Stimulated activated CD4-positive, alpha-beta T cell treated with anti-CD3 and anti-CD28 coated beads, Interleukin-1b, Interleukin-23, amount 100 ng/mL, for 4 hours (primary cell): ENCODE measurements at regions not wholly inside any gene's neighbourhood (a gene's known extent, or its start where the extent isn't known, plus 50 kb on each side); places are given as distances from the start of the nearest gene placed in this dataset.
"Not testable (repeated sequence)": the region's sequence is repeated elsewhere in the genome, so short reads cannot be mapped to it uniquely, and the experiment has no call there.

Experiments
- DNase-seq, 2 donors: peaks; one replicate each; pipeline ENCODE4 v3.0.0-alpha.2; 2020; ENCODE audit warnings: low read depth in 2 of 2

DNA sequence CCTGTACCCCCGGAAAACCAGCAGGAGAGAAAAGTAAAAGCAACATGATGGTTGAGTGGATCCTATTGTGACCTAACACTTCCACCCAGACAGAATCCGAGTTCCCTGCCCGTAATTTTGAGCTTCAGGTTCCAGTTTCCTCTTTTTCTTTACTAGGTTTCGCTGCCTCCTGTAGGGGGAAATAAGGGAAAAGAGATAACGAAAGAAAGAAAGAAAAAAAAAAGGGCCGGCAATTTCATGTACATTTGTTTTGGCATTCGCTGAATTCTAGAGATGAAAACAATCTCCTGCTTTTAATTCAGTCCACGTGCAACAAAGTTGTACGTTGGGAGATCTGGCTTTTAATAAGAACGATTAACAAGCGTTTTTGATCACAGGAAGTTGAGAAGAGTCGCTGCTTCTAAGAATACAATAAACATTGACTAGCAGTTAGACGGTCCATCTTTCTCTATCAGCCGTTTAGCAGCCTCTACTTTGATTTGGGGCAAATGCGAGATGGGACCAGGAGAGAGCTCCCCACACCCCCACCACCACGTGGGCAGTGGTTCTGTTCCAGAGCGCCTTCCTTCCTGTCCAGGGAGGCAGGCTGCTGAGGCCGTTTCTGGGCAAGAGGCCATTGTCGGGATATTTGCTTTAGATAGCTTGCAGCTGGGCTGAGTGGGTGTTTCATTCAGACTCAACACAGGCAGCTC lies 155.9 kb upstream of the RUNX1 start:
- no peak for DNase-seq

DNA sequence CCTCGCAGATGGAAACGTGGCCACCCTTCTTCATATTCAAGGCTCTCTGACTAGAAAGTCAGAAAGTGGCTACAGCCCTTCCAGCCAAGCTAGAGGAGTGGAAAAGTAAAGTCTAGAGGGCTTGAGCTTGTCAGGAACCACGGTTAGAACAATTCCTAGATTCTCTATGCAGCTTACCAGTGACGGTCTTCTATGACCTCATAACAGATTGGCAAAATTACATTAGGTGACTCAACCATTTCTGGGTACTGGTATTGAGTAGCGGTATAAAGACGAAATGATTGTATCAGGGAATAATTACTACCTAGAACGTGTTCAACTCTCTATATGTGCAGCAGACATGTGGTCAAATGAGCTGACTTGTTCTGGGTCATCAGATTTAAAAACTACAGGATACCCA lies 155.0 kb upstream of the RUNX1 start:
- no peak for DNase-seq

- DNase-seq, result no peak
Measured at GRCh38 chr21:35203093-35203977, 154.2 kb upstream of the RUNX1 start.

DNA sequence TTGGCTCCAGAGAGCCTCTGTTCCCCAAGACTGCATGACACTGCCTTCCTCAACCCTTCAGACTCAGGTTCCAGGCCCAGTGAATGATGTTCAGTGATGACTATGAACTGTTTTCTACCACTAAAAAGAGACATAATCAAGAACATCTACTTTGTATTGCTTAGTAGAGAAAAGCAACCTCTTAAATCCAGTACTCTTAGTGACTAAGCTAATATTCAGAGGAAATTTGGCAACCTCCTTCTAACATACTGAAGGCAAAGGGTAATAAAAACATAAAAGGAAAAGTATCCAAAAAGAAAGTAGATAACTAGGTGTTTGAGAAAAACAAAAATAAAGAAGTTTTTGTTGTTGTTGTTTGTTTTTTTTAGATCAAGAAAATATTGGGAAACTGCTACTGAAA lies 153.3 kb upstream of the RUNX1 start:
- DNase-seq, result no peak

DNA sequence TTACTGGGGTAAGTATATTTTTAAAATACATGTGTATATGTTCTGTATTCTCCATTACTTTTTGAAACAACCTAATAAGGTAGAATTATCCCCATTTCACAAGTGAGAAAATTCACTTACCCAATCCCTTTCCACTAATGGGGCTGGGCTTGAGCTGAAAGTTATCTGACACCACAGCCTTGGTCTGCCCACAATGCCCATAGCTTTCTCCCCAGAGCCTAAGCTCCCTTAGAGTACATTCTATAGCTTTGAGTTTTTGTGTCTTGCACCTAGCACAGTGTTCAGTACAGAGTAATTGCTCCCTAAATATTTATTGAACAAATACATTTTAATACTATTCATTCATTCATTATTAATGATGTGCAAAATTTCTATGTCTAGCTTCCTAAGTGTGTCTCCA lies 152.7 kb upstream of the RUNX1 start:
- DNase-seq, result no peak

DNA sequence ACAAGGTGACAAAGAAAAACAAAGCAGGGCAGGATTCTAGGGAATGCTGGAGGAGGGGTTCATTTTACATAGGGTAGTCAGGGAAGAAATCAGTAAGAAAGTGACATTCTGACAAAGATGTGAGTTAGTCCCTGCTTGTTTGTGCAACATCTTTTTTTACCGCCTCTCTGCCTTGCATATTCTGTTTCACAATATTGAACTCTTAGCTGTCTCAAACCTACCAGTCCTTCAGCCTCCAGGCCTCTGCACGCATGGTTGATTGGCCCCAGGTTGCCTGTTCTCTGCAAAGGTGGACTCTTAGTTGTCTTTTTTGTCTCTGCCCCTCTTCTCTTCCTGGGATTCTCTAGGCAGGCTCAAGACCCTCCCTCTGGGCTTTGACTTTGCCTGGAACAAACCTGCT lies 152.2 kb upstream of the RUNX1 start:
- no peak for DNase-seq

DNA sequence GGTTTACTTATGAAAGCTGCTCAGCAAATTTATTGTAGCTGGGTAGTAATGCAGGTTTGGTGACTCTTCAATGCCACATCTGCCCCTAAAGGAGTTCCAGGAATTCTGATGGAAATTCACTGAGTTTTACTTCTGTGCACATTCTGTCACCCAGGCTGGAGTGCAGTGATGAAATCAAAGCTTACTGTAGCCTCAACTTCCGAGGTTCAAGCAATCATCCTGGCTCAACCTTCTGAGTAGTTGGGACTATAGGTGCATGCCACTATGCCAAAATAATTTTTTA lies 150.6 kb upstream of the RUNX1 start:
- DNase-seq, result no peak

DNA sequence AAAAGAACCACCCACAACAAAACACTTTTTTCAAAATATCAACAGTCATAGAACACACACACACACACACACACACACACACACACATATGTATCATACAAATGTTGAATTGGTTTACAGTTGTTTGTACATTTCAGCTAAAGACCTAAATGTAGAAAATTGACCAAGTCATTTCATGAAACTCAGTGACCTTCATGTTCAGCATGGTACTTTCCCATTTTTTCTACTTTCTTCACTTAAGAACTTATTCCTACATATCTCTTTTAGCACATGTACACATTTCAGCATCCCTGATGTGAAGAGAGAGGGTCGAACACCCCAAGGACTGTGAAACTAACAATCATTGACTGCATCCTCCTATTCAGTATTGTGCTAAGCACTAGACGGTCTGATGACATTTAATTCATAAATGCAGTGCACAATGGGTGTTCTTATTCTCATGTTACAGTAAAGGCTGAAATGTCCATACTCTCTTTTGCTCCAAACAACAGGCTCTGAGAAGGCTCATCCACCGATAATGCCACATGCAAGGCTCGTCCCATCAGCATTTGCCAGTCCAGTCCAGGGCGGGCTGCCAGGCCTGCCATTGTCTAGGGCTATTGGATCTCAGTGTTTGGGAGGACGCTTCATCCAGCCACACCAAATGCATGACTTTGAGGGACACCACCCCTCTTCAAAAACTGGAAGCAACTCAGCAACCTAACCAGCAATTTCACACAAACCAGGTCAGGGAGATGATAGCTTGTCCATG lies 150.1 kb upstream of the RUNX1 start:
- no peak for DNase-seq

DNA sequence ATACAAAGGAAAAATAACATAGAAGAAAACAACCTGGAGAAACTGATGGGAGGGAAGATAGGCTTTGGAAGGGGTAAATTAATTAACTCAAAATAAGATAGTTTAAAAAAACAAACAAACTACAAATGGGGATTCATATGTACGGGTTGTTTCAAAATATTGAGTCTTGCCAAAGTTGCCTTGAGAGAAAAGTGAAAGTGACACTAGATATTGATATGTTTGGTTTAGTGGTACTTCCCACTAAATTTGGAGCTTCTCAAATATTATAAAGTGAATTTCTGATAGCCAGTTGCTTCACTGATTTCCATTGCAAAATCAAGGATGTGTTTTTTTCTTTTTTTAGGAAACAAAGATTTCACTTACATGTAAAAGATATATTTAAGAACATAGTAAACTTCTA lies 149.5 kb upstream of the RUNX1 start:
- DNase-seq, result no peak

DNA sequence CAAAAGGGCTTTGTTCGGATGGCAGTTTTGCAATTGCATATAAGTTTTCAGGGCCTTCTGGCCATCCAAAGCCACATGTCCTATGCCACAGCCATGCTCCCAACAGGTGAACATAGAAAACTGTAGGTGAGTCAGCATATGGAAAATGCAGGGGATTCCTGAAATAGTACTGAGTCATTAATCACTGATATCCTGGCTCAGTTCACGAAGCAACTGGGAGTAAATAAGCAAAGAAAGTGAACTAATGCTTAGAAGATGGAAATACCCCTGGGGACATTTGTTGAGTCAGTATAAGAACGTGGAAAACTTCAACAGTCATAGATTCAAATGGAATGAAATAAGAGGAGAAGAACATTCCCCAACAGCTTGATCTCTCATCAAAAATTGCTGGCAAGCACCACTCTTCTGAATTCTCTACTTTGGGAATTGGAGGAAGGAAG lies 148.9 kb upstream of the RUNX1 start:
- no peak for DNase-seq

- DNase-seq, result no peak
Measured at GRCh38 chr21:35197191-35197590, 148.1 kb upstream of the RUNX1 start.

- no peak for DNase-seq
Measured at GRCh38 chr21:35196128-35196527, 147.0 kb upstream of the RUNX1 start.

DNA sequence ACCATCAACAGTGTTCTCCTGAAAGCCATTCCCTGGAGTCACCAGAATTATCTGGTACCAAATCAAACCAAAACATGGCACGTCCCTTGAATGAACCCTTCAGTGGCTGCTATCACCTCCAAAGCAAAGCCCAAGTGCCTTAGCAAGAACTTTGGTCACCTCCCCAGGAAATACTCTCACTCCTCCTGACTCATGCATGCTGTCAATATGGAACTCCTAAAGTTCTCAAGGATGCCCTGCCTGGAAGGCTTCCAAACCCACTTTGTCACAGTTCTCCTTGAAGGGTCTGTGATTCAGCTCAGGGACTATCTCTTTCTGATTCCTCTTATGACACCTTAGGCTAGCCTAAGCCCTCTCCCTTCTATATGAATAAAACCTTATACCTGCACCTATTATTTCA lies 146.1 kb upstream of the RUNX1 start:
- no peak for DNase-seq

DNA sequence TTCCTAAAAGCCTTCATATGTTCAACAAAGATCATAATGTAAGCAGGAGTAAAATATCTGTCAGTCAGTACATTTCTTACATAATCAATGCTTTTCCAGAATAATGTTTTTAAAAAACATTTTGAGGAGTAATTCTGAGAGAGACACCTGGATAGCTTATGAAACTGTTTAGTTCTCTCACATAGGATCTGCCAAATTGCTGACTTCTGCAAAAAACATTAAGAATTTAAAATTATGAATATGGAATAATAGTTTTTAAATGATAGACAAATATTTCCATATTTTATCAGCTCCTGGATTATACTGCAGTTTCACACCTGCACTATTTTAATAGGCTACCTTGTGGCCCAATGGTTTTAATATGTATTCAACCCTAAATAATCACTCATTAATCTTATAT lies 142.7 kb upstream of the RUNX1 start:
- DNase-seq, result no peak

GRCh38 chr21:35191128-35191527 lies 142.0 kb upstream of the RUNX1 start:
- no peak for DNase-seq

- no peak for DNase-seq
Measured at GRCh38 chr21:35190201-35190701, 141.1 kb upstream of the RUNX1 start.

GRCh38 chr21:35189077-35189863 lies 140.2 kb upstream of the RUNX1 start:
- DNase-seq, result no peak

- DNase-seq, result not testable (repeated sequence)
Measured at GRCh38 chr21:35183389-35183788, 134.3 kb upstream of the RUNX1 start.

DNA sequence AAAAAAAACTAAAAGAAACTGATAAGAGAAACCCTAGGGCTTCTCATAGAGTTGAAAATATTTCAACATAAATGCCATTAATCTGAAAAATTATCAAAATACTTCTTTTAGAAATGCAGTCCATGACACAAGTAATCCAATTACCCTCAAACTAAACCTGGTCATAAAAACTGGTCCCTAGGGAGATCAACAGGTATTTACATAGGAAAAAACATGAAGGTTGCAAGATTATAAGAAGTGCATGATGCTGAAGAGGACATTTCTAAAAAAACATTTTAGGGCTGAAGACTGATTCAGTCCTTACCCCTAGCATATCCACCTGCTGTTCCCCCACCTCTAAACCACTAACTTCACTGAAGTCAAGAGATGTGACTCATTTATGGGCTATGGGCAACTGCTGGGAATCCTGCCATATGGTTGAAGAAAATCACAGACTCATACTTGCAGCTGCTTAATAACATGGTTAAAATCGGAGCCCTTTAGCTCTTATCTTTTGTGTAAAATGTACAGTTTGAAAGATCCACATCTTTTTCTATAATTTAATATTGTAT lies 131.0 kb upstream of the RUNX1 start:
- DNase-seq, result no peak

DNA sequence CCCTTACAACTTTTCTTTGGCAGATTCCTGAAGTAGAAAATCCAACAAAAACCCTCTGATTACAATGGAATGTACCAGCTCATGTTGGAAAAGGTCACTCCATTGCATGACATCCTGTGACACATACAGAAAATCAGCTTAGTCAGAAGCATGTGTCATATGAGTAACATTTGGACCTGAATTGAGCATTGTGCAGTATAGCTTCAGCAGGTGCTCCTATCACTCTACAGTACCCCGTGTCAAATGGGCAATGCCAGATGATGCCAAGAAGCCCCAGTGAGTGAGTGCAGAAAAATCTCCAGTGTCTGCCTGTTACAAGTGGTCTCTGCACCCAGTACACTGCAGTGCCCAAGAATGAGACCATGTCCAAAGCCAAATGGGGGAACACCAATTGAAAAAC lies 129.7 kb upstream of the RUNX1 start:
- DNase-seq, result no peak

GRCh38 chr21:35178098-35178497 lies 129.0 kb upstream of the RUNX1 start:
- no peak for DNase-seq
